Breast epithelium (tissue), 3 donors: ENCODE measurements at regions not wholly inside any gene's neighbourhood (a gene's known extent, or its start where the extent isn't known, plus 50 kb on each side); places are given as distances from the start of the nearest gene placed in this dataset.

Experiments used
- CTCF ChIP-seq, 3 donors: fragments of 450-650 bp; IDR thresholded peaks; one replicate each; pipeline ENCODE4 v1.5.1; 2016 to 2017; ENCODE audit warnings: antibody characterized with exemption in 3 of 3, mild to moderate bottlenecking in 3 of 3, moderate library complexity in 3 of 3
- POLR2AphosphoS5 ChIP-seq, 3 donors: sonication (generic); formaldehyde crosslinking; IDR thresholded peaks; one replicate each; pipeline ENCODE4 v1.6.1; 2017; ENCODE audit warnings: antibody characterized with exemption in 3 of 3

DNA sequence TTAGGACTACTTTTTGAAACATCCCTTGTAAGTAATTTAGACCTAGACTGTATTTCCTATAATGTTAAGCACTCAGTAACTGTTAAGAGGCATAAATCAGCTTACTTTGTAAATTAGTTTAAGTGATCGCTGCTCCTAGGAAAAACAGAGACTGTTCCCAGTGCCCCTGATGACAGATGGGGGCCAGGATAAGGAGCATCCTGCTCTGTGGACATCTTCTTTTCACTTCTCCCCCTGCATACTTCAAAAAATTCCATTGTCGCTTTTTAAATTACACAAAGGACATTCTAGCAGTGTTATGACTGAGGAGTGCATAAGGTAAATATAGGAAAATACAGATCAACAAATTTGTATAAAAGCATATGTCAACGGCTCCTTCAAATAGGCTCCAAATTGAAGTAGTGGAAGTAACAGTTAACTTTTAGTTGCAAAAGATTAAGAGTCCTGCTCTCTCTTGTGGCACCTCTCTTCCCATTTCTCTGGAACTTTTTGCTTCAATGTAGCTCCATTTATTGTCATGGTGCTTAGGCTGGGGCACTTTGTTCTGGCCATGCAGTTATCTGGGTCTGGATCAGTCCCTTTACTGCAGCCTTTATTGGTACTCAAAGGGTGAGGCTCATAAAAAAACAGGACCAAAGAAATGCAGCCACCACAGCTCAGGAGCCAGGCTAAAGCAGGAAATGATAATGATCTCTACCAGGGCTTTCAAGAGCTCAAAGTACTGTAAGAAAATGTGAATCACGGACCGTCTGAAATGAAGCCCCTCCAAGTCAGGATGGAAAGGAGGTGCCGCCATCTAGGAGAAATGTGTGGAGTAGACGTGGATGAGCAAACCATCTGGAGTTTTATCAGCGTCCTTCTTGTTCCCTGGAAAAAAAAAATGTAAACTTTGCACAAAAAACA, 162.1 kb upstream of the ZNF516 start:
- TF ChIP-seq CTCF (IDR thresholded peaks at IDR 0.05) (no peak), POLR2AphosphoS5 (IDR thresholded peaks at IDR 0.05) (no peak)
